WERI-Rb-1 (cell line): ENCODE measurements at regions not wholly inside any gene's neighbourhood (a gene's known extent, or its start where the extent isn't known, plus 50 kb on each side); places are given as distances from the start of the nearest gene placed in this dataset.
A peak's percentile ranks its signal among the peaks of the same experiment; 100 is the strongest.

ENCODE experiments used
- DNase-seq: peaks from one replicate; pipeline ENCODE4 v3.0.0-alpha.2; 2020
- H3K27ac ChIP-seq: fragments of 250-450 bp; sonication (Bioruptor Pico); 2 replicates; pipeline ENCODE4 v1.5.1; 2020; ENCODE audit warnings: mild to moderate bottlenecking, moderate library complexity
- H3K27me3 ChIP-seq: fragments of 250-450 bp; sonication (Bioruptor Pico); 2 replicates; pipeline ENCODE4 v1.5.1; 2021; ENCODE audit warnings: mild to moderate bottlenecking, low read depth, moderate library complexity; ENCODE audit not compliant: insufficient read depth, severe bottlenecking
- H3K36me3 ChIP-seq: fragments of 250-450 bp; sonication (Bioruptor Pico); 2 replicates; pipeline ENCODE4 v1.5.1; 2020; ENCODE audit warnings: mild to moderate bottlenecking, moderate library complexity
- H3K4me3 ChIP-seq: 2 replicates; pipeline ENCODE4 v1.5.1; 2011; ENCODE audit warnings: low read depth, mild to moderate bottlenecking, control low read depth, low read length
- H3K9me3 ChIP-seq: fragments of 250-450 bp; sonication (Bioruptor Pico); 2 replicates; pipeline ENCODE4 v1.5.1; 2021; ENCODE audit warnings: mild to moderate bottlenecking, moderate library complexity; ENCODE audit not compliant: severe bottlenecking
- TF ChIP-seq, protein P1 (sequence below): IDR thresholded peaks from 2 replicates; pipeline ENCODE4 v1.5.1; 2011; ENCODE audit warnings: low read depth, mild to moderate bottlenecking, control low read depth, inconsistent platforms, low read length

DNA sequence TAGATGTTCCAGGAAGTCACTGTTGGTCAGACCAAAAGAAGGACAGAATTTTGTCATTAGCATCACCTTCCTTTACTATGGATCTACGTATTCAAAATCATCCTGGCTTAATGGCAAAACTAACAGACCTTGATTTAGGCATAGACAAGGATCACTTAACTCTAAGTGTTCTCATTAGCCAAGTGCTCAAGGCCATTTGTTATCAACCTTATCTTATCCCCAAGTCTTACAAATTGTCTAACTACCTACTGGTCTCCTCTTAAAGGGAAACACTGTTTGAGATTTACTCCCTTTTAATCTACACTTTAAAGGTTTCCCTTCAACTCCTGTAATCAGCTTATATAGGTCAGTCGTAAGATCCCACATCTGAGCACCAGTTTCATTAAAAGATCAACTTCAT lies 1197.5 kb upstream of the C9orf72 start:
- H3K27ac ChIP-seq = no peak overlapping the region
- TF ChIP-seq, protein P1, sequence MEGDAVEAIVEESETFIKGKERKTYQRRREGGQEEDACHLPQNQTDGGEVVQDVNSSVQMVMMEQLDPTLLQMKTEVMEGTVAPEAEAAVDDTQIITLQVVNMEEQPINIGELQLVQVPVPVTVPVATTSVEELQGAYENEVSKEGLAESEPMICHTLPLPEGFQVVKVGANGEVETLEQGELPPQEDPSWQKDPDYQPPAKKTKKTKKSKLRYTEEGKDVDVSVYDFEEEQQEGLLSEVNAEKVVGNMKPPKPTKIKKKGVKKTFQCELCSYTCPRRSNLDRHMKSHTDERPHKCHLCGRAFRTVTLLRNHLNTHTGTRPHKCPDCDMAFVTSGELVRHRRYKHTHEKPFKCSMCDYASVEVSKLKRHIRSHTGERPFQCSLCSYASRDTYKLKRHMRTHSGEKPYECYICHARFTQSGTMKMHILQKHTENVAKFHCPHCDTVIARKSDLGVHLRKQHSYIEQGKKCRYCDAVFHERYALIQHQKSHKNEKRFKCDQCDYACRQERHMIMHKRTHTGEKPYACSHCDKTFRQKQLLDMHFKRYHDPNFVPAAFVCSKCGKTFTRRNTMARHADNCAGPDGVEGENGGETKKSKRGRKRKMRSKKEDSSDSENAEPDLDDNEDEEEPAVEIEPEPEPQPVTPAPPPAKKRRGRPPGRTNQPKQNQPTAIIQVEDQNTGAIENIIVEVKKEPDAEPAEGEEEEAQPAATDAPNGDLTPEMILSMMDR = no peak
- no peak overlapping the region for H3K4me3 ChIP-seq
- no peak for DNase-seq
- no peaks in the 10 kb centered on the region for H3K27me3 ChIP-seq
- H3K9me3 ChIP-seq = no peaks in the 10 kb centered on the region
- no peaks in the 10 kb centered on the region for H3K36me3 ChIP-seq

- no peak for DNase-seq
- Histone ChIP-seq H3K27me3 (no peaks in the 10 kb centered on the region), H3K4me3 (no peak overlapping the region), H3K36me3 (no peaks in the 10 kb centered on the region), H3K9me3 (no peaks in the 10 kb centered on the region), H3K27ac (no peak overlapping the region)
- TF ChIP-seq, protein P1 = peak; percentile 28; the same call in 1 of the 2 replicates
Observed at GRCh38 chr9:28774433-28775235, 1201.4 kb upstream of the C9orf72 start.

GRCh38 chr9:28779243-28779642 lies 1206.0 kb upstream of the C9orf72 start:
- H3K4me3 ChIP-seq = no peak overlapping the region
- no peaks in the 10 kb centered on the region for H3K36me3 ChIP-seq
- H3K27me3 ChIP-seq = no peaks in the 10 kb centered on the region
- H3K27ac ChIP-seq = no peak overlapping the region
- TF ChIP-seq, protein P1 = no peak
- no peak for DNase-seq
- H3K9me3 ChIP-seq = no peaks in the 10 kb centered on the region

DNA sequence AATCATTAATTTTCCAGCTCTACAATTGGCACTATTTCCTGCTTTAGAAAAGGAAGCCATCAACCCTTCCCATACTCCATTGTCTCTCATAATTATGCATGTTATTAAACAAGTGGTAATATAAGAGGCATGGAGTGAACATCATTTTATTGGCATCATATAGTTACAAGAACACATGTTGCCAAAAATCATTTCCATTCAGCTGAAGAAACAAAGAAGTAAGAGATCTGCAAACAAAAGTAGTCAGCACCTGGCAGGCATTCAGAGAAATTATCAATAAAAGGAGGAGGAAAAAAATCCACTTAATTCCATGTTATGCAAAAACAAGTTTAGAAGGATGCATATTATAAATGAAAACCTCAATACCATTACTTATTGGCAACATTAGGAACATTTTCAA lies 1208.2 kb upstream of the C9orf72 start:
- H3K27ac ChIP-seq = no peak overlapping the region
- no peaks in the 10 kb centered on the region for H3K36me3 ChIP-seq
- TF ChIP-seq, protein P1 = no peak
- no peaks in the 10 kb centered on the region for H3K27me3 ChIP-seq
- no peaks in the 10 kb centered on the region for H3K9me3 ChIP-seq
- H3K4me3 ChIP-seq = no peak overlapping the region
- DNase-seq = no peak

- Histone ChIP-seq H3K36me3 (no peaks in the 10 kb centered on the region), H3K9me3 (no peaks in the 10 kb centered on the region), H3K4me3 (no peak overlapping the region), H3K27me3 (no peaks in the 10 kb centered on the region), H3K27ac (no peak overlapping the region)
- no peak for DNase-seq
- TF ChIP-seq, protein P1 = no peak
Observed at GRCh38 chr9:28782630-28783029, 1209.3 kb upstream of the C9orf72 start.

- H3K27me3 ChIP-seq = no peaks in the 10 kb centered on the region
- H3K36me3 ChIP-seq = no peaks in the 10 kb centered on the region
Observed at GRCh38 chr9:28792716-28793115, 1219.4 kb upstream of the C9orf72 start.

More at GRCh38 chr9:28792716-28793115, 1219.4 kb upstream of the C9orf72 start:
- Histone ChIP-seq H3K9me3 (no peaks in the 10 kb centered on the region), H3K27ac (no peak overlapping the region), H3K4me3 (no peak overlapping the region)
- TF ChIP-seq, protein P1 = no peak
- DNase-seq = no peak
